ENCODE measurements at regions not wholly inside any gene's neighbourhood (a gene's known extent, or its start where the extent isn't known, plus 50 kb on each side); places are given as distances from the start of the nearest gene placed in this dataset.
A peak's percentile ranks its signal among the peaks of the same experiment; 100 is the strongest.

DNA sequence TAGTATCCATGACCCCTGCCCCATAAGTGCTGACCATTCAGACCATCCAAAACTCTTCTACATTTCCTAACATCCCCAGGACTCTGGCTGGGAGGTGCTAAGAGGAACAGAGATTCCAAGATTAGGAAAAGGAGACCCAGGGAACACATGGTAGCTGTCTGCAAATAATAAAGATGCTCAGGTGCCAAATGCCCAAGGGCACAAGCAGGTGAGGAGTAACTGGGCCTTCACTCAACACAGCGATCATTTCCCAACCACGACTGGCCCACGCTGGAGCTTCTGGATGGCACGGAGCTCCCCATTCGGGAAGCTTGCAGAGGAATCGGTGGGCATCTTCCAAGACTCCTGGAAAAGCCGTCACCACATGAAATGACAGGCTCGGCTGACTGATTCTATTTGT is 255.9 kb upstream of the SMIM21 start:
- H3K4me1 ChIP-seq = no peaks in the 10 kb centered on the region
- Mint-ChIP-seq H3K36me3 (no peaks in the 10 kb centered on the region), H3K27me3 (ENCODE audit: insufficient read depth, low read depth) (peaks cover 8% of the 10 kb centered on the region), H3K4me3 (no peak overlapping the region), H3K9me3 (no peaks in the 10 kb centered on the region), H3K27ac (no peak overlapping the region), H3K4me1 (no peaks in the 10 kb centered on the region)
- H4K20me1 ChIP-seq (ENCODE audit: low read depth) = no peaks in the 10 kb centered on the region
- no peaks in the 10 kb centered on the region for H3K36me3 ChIP-seq
- no peak overlapping the region for H3K4me3 ChIP-seq
- no peaks in the 10 kb centered on the region for H3K9me3 ChIP-seq (ENCODE audit: low read depth)
- no peak overlapping the region for H3K4me2 ChIP-seq
- H3K79me2 ChIP-seq (ENCODE audit: low read depth) = no peaks in the 10 kb centered on the region
- no peak overlapping the region for H3K27ac ChIP-seq
- H3K9ac ChIP-seq = no peak overlapping the region
- H2AFZ ChIP-seq (replicated peaks) = no peak overlapping the region
- H3F3A ChIP-seq (ENCODE audit: low read depth) = no peaks in the 10 kb centered on the region
- H3K27me3 ChIP-seq = no peaks in the 10 kb centered on the region
- TF ChIP-seq, protein P1, sequence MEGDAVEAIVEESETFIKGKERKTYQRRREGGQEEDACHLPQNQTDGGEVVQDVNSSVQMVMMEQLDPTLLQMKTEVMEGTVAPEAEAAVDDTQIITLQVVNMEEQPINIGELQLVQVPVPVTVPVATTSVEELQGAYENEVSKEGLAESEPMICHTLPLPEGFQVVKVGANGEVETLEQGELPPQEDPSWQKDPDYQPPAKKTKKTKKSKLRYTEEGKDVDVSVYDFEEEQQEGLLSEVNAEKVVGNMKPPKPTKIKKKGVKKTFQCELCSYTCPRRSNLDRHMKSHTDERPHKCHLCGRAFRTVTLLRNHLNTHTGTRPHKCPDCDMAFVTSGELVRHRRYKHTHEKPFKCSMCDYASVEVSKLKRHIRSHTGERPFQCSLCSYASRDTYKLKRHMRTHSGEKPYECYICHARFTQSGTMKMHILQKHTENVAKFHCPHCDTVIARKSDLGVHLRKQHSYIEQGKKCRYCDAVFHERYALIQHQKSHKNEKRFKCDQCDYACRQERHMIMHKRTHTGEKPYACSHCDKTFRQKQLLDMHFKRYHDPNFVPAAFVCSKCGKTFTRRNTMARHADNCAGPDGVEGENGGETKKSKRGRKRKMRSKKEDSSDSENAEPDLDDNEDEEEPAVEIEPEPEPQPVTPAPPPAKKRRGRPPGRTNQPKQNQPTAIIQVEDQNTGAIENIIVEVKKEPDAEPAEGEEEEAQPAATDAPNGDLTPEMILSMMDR (IDR thresholded peaks at IDR 0.05) = no peak
- TF ChIP-seq EZH2phosphoT487 (IDR thresholded peaks at IDR 0.05) (no peak), EZH2 (IDR thresholded peaks at IDR 0.05) (no peak)
- DNase-seq (ENCODE audit: low spot score) = no peak

DNA sequence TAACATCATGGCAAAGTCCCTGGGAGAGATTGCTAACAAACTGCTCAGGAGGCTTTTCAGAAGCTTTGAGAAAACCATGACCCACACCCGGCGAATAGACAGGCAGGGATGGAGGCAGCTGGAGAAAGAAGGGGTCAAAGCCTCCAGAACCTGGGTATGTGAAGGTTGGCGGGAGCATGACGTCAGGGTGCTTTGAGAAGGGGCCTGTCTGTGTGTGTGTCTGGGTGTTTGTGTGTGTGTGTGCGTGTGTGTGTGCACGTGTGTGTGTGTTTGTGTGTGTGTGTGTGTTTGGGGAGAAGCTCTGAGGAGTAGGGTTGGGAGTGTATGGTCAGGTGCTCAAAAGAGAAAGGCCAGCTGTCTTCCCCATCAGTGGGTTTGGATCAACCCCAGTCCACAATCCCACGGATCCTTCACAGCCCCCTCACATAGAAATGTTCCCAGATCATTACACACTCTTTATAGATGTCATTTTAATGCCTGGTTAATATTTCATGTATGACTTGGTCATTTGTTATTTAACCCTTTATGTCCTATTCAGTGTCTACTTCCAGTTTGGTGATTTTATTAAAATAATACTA is 254.1 kb upstream of the SMIM21 start:
- peaks cover 8% of the 10 kb centered on the region for H3K27me3 Mint-ChIP-seq (ENCODE audit: insufficient read depth, low read depth)
- Histone ChIP-seq H3K79me2 (ENCODE audit: low read depth) (no peaks in the 10 kb centered on the region), H3K4me1 (no peaks in the 10 kb centered on the region), H3K9ac (no peak overlapping the region), H3F3A (ENCODE audit: low read depth) (no peaks in the 10 kb centered on the region), H3K36me3 (no peaks in the 10 kb centered on the region), H3K4me2 (no peak overlapping the region), H3K27me3 (no peaks in the 10 kb centered on the region), H3K9me3 (ENCODE audit: low read depth) (no peaks in the 10 kb centered on the region), H2AFZ (replicated peaks) (no peak overlapping the region), H4K20me1 (ENCODE audit: low read depth) (no peaks in the 10 kb centered on the region), H3K4me3 (no peak overlapping the region), H3K27ac (no peak overlapping the region)
- TF ChIP-seq EZH2phosphoT487 (IDR thresholded peaks at IDR 0.05) (no peak), EZH2 (IDR thresholded peaks at IDR 0.05) (no peak)
- TF ChIP-seq, protein P1 (IDR thresholded peaks at IDR 0.05) = no peak
- peak overlapping the region; percentile 50 for H3K27ac Mint-ChIP-seq
- H3K36me3 Mint-ChIP-seq = no peaks in the 10 kb centered on the region
- H3K9me3 Mint-ChIP-seq = no peaks in the 10 kb centered on the region
- no peaks in the 10 kb centered on the region for H3K4me1 Mint-ChIP-seq
- no peak overlapping the region for H3K4me3 Mint-ChIP-seq
- no peak for DNase-seq (ENCODE audit: low spot score)

DNA sequence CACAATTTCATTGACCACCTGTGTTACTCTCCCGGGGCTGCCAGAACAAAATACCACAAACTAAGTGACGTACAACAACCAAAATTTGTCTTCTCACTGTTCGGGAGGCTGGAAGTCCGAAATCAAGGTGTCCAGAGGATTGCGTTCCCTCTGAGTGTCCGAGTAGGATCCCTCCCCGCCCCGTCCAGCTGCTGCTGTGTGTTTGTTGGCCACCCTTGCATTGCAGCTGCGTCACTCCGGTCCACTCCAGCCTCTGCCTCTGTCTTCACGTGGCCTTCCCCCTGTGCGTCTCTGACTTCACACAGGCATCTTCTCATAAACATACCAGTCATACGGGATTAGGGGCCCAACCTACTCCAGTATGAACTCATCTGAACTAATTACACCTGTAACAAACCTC is 251.8 kb upstream of the SMIM21 start:
- no peaks in the 10 kb centered on the region for H3K27me3 ChIP-seq
- H3K4me2 ChIP-seq = no peak overlapping the region
- H3F3A ChIP-seq (ENCODE audit: low read depth) = no peaks in the 10 kb centered on the region
- Mint-ChIP-seq H3K27me3 (ENCODE audit: insufficient read depth, low read depth) (peaks cover 6% of the 10 kb centered on the region), H3K4me1 (no peaks in the 10 kb centered on the region), H3K36me3 (no peaks in the 10 kb centered on the region), H3K9me3 (no peaks in the 10 kb centered on the region), H3K4me3 (no peak overlapping the region), H3K27ac (no peak overlapping the region)
- no peak for DNase-seq (ENCODE audit: low spot score)
- no peak overlapping the region for H3K27ac ChIP-seq
- no peaks in the 10 kb centered on the region for H3K36me3 ChIP-seq
- H3K4me1 ChIP-seq = no peaks in the 10 kb centered on the region
- no peaks in the 10 kb centered on the region for H3K9me3 ChIP-seq (ENCODE audit: low read depth)
- H2AFZ ChIP-seq (replicated peaks) = no peak overlapping the region
- H3K79me2 ChIP-seq (ENCODE audit: low read depth) = no peaks in the 10 kb centered on the region
- TF ChIP-seq EZH2phosphoT487 (IDR thresholded peaks at IDR 0.05) (no peak), EZH2 (IDR thresholded peaks at IDR 0.05) (no peak)
- TF ChIP-seq, protein P1 (IDR thresholded peaks at IDR 0.05) = no peak
- H3K4me3 ChIP-seq = no peak overlapping the region
- H4K20me1 ChIP-seq (ENCODE audit: low read depth) = no peaks in the 10 kb centered on the region
- no peak overlapping the region for H3K9ac ChIP-seq
